GM19395 (cell line): ENCODE measurements at regions not wholly inside any gene's neighbourhood (a gene's known extent, or its start where the extent isn't known, plus 50 kb on each side); places are given as distances from the start of the nearest gene placed in this dataset.
"Not testable (repeated sequence)": the region's sequence is repeated elsewhere in the genome, so short reads cannot be mapped to it uniquely, and the experiment has no call there.

Experiments used
- ATAC-seq: cut with Tn5 transposase; IDR thresholded peaks from one replicate; pipeline ENCODE4 v1.9.1; 2021; ENCODE audit warnings: mild to moderate bottlenecking, moderate library complexity; ENCODE audit not compliant: unreplicated experiment

DNA sequence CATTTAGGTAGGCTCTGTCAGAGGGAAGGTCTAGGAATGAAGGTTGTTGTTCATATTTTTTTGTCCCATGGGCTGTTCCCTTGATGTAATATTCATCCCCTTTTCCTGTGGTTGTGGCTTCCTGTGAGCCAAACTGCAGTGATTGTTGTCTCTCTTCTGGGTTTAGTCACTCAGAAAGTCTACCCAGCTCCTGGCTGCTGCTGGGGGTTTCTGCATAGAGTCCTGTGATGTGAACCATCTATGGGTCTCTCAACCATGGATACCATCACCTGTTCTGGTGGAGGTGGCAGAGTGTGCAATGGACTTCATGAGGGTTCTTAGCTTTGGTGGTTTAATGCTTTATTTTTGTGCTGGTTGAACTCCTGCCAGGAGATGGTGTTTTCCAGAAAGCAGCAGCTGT lies 122.8 kb downstream of the ZC4H2 start:
- no peak for ATAC-seq

DNA sequence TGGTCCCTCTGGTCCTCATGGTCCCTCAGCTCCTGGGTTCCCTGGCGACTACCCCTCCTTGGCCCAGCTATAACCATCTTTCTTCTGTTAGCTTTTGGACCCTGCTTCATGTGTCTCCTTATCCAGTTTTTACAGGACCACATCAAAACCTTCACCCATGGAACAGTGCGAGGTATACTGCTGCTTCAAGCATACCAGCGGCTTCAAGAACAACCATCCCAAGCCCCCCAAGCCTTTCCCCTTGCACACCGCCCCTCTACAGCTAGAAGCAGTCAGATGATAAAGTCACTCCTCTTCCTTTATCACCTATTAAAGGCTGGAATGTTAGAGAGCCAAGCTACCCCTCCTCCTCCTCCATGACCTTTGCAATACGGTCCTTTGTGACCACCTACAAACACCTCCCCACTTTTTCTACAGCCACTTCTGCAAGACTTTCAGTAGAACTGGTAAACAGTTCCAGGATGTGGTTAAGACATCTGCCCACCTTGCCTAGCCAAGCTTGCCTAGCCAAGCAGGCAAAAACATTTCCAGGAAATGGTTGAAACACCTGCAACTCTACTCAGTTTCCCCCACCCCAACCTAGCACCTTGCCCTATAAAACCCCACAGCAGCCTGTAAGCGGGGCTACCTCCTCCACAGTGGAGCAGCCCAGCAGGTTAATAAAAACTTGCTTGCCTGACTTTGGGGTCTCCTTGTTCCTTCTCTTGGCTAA lies 125.7 kb downstream of the ZC4H2 start:
- peak; percentile 65 for ATAC-seq

DNA sequence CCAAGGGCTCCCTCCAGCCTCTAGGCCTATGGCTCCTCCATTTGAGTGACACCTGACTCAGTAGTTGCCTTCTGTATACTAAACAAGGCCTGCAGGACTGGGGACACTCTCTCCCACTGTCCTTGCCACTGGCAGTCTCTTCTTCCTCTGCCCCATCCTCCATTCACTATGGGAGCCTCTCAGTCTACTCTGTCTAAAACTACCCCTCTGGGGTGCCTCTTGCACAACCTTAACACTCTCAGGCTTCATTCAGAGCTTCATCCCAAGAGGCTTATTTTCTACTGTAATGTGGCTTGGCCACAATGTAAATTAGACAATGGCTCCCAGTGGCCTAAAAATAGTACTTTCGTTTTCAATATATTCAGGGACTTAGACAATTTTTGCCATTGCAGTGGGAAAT lies 133.0 kb downstream of the ZC4H2 start:
- no peak for ATAC-seq

DNA sequence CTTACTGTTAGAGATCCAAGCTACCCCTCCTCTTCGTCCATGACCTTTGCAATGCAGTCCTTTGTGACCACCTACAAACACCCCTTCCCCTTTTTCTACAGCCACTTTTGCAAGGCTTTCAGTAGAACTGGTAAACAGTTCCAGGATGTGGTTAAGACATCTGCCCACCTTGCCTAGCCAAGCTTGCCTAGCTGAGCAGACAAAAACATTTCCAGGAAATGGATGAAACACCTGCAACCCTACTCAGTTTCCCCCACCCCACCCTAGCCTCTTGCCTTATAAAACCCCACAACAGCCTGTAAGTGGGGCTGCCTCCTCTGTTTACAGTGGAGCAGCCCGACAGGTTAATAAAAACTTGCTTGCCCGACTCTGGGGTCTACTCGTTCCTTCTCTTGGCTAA lies 133.8 kb downstream of the ZC4H2 start:
- peak; percentile 81 for ATAC-seq

DNA sequence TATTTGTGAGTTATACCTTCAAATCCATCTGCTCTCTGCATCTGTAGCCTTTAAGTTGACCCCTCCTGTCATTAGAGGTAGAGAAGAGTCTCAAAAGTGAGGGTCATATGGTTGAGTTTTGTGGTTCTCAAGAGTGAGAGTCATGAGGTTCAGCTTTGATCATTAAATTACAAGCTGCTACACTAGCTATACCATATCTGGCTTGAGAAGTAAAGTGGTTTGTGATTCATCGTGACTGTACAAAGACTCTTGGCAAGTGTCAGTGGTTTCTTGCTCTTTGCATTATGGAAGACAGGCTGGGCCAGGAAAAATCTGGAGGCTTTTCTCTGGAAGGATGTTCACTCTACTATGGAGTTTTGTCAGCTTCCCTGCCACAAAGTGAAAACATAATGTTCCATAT lies 170.6 kb downstream of the ZC4H2 start:
- ATAC-seq: no peak

DNA sequence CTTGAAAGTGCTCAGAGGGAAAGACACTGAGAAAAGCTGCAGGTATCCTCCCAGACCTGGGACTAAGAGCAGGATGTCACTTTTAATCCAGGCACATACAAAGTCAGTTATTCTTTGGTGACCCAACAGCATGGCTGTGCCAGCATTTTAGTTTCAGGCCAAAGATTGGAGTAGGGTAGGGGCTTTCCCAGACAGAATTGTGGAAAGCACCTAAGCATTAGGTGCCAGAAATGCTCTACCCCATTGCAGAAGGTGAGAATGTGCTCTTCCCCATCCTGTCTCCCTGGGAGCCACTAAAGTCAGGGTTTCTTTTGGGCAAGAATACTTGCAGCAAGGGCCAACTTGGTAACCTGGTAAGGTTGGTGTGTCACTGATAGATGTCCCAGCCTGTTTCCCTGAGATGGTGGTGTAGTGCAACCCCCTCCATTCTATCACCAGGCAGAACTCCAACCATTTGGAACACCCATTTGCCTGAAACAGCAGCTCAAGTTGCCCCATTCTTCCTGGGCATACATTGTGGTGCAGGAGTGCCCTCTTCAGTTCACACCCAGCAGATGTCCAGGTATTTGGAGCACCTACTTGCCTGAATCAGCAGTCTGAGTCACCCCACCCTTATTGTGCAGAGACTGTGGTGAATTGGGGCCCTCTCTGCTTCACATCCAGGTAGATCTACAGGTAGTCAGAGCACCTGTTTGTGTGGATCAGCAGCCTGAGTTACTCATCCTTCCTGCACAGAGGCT lies 183.5 kb downstream of the ZC4H2 start:
- ATAC-seq: no peak

DNA sequence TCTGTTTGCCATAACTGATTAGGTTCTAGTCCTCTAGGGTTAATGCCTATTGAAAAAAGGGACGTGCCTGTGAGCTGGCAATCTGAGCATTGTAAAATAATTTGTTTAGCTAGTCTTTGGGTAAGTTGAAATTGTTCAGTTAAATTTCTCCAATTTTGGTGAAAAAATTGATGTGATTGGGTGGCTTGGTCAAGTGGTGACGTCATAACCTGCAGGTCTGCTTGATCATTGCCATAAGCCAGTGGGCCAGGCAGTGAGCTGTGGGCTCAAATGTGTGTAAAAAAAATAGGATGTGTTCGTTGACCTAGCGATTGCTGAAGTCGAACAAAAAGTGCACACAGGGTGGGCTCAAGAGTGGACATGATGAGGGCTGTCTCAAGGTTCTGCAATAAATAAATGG lies 193.3 kb downstream of the ZC4H2 start:
- no peak for ATAC-seq

DNA sequence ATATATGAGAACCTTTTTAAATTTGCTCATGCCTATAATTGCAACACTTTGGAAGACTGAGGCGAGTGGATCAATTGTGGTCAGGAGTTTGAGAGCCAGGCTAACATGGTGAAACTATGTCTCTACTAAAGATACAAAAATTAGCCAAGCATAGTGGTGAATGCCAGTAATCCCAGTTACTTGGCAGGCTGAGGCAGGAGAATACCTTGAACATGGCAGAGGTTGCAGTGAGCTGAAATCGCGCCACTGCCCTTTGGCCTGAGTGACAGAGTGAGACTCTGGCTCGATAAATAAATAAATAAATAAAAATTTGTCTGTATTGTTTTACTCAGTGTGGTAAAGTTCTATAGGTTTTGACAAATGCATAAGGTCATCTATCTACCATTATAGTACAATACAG lies 218.2 kb downstream of the ZC4H2 start:
- ATAC-seq: no peak

DNA sequence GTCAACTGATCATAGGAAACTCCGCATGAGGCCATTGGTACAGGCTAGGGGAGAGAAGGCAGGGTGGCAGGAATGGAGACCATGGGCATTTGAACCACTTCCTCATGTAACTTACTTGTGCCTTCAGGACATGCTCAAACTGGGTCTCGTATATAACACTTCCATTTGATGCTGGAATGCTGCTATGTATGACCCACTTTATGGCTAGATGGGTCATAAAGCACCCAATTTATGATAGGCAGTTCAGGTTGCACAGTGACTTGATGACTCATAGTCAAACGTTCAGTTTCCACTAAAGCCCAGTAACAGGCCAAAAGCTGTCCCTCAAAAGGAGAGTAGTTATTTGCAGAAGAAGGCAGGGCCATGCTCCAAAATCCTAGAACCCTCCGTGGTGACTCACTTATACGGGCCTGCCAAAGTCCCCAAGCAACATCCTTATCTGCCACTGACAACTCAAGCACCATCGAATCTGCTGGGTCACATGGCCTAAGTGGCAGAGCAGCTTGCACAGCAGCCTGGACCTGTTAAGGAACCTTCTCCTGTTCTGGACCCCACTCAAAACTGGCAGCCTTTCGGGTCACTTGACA lies 236.4 kb downstream of the ZC4H2 start:
- no peak for ATAC-seq

DNA sequence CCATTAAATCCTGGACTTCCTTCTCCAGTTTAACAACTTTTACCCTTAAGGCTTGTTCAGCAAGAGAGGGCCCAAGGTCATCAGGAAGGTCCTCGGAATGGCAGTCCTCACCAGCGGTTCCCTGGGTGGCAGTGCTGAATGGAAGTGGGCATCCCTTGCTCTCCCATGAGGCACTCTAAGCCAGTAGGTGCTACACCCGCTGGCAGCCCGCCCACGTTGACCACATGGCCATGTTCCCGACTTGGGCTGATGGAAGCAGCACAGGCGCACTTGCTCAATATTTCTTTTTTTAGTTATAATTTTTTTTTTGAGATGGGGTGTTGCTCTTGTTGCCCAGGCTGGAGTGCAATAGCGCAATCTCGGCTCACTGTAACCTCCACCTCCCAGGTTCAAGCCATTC lies 277.9 kb downstream of the ZC4H2 start:
- ATAC-seq: no peak

DNA sequence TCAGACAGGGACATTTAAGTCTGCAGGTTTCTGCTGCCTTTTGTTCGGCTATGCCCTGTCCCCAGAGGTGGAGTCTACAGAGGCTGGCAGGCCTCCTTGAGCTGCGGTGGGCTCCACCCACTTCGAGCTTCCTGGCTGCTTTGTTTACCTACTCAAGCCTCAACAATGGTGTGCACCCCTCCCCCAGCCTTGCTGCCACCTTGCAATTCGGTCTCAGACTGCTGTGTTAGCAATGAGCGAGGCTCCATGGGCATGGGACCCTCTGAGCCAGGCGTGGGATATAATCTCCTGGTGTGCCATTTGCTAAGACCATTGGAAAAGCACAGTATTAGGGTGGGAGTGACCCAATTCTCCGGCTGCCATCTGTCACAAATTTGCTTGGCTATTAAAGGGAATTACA lies 280.9 kb downstream of the ZC4H2 start:
- ATAC-seq: not testable (repeated sequence)

DNA sequence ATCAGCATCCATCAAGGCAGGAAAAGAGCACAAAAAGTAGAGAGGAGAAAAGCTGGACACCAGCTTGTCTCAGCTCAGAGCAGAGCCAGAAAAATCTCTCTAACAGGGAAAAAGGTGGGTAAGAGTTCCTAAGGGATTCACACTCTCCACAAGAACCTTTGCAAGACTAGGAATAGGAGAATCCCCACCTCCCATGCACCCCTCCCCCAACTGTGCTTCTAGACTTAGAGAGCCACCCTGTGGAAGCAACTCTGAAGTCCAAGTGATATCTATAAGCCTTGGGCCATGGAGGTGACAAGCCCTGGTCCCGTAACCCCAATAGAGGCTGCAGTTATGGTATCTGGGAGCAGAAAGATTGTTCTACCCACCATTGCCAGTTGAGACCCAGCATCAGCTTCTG lies 267.6 kb upstream of the MTMR8 start:
- ATAC-seq: no peak

DNA sequence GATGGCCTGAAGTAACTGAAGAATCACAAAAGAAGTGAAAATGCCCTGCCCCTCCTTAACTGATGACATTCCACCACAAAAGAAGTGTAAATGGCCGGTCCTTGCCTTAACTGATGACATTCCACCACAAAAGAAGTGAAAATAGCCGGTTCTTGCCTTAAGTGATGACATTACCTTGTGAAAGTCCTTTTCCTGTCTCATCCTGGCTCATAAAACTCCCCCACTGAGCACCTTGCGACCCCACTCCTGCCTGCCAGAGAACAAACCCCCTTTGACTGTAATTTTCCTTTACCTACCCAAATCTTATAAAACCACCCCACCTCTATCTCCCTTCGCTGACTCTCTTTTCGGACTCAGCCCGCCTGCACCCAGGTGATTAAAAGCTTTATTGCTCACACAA lies 262.0 kb upstream of the MTMR8 start:
- not testable (repeated sequence) for ATAC-seq

DNA sequence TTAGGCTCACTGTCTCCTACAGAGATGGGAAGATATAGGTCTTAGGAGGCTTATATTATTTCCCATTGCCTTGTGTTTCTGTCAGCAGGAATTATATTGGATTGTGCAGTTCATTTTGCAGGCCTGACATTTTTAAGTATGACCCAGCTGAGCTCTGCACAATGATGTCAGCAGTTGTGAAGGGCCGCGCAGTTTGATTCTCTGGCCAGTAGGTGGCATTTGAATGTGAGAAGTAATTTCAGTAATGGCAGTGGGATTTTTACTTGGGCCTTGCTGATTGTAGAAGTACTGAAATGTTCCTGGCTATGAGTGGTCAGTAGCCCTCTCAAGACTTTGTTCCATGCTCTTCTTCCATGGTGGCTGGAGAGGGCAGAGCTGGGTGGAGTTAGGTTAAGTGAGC lies 247.2 kb upstream of the MTMR8 start:
- ATAC-seq: no peak
